GM21529 (cell line): ENCODE measurements at regions not wholly inside any gene's neighbourhood (a gene's known extent, or its start where the extent isn't known, plus 50 kb on each side); places are given as distances from the start of the nearest gene placed in this dataset.
"Not testable (repeated sequence)": the region's sequence is repeated elsewhere in the genome, so short reads cannot be mapped to it uniquely, and the experiment has no call there.

Experiments used
- ATAC-seq: cut with Tn5 transposase; IDR thresholded peaks from one replicate; pipeline ENCODE4 v1.9.1; 2021; ENCODE audit not compliant: unreplicated experiment

- ATAC-seq: no peak
These were observed 302.8 kb downstream of the FOXL1 start for GRCh38 chr16:86881118-86881510.

DNA sequence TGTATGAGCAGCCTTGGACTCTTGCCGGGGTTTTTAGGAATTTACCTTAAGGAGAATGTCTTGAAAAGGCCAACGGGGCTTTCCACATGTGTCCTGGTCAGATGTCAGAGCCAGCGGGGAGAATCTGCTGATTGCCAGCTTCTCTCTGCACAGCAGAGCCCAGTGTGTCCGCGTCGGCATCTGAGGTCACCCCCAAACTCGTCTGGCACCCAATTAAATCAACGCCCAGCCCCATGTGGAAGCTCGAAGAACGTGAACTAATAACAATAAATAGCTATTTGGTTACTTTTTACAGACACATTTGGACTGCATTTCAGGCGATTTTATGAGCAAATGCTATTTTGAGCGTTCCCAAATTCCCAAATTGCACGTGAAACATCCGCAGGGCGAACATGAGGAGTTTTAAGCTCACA is 303.5 kb downstream of the FOXL1 start:
- ATAC-seq: no peak

DNA sequence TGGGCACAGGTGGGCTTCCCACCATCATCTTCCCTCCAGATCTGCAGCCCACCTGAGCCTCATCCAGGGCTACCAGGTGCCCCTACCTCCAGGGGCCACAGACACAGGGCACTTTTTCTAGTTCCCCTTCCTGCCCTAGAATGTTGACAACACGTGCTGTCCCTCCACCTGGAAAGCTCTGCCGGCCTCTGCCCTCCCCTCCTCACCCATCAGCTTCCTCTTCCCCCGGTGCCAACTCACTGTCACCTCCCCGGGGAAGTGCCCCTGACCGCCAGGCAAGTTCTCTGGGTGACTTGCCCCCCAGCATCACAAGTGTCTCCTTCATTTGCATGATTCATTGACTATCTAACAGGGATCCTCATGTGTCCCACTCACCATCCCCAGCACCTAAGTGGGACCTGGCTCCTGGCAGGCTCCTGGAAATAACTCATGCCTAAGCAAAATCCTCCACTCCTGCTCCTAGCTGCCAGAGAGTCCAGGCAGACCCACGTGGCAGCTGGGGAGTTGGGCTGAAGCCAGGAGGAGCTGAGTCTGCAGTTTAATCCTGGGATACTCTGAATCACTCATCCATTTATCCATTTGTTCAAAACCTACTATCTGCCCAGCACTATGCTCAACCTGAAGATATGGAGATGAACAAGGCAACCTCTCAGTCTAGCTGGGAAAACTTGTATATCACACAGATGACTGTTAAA is 304.4 kb downstream of the FOXL1 start:
- ATAC-seq: no peak

DNA sequence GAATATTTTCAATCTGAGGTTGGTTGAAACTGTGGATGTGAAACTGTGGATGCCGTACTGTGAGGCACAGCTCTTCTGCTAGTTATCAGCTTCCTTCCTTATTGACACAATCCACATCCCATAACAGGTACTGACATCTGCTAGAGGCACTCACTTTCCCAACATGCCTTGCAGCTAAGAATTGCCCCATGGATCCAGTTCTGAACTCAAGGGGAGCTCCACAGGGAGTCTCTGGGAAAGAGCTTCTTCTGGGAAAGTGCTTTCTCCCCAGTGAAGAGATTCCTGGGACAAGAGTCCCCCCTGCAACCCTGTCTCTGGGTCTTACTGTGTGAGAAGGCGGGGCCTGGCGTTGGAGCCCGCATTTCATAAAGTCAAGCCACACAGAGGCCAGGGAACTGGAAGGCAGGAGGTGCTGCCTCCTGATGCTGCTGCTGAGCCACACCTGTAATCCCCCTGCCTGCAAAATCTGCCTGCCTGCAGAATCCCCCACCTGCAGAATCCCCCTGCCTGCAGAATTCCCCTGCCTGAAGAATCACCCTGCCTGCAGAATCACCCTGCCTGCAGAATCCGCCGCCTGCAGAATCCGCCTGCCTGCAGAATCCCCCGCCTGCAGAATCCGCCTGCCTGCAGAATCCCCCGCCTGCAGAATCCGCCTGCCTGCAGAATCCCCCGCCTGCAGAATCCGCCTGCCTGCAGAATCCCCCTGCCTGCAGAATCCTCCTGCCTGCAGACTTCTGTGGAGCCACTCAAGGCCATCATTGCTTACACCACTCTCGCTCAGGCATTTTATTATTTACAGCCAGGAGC is 305.4 kb downstream of the FOXL1 start:
- no peak for ATAC-seq

DNA sequence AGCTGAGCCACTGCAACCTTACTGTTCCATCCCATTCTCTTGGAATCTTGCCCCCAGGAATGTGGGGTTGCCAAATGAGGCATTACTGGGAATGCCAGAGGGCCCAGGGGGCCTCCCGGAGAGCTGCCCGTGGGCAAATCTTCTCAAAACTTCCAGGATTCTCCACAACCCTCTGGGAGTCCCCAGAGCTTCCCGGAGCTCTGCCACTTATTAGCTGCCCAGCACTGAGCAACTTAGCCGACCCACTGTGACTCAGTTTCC is 306.0 kb downstream of the FOXL1 start:
- no peak for ATAC-seq

DNA sequence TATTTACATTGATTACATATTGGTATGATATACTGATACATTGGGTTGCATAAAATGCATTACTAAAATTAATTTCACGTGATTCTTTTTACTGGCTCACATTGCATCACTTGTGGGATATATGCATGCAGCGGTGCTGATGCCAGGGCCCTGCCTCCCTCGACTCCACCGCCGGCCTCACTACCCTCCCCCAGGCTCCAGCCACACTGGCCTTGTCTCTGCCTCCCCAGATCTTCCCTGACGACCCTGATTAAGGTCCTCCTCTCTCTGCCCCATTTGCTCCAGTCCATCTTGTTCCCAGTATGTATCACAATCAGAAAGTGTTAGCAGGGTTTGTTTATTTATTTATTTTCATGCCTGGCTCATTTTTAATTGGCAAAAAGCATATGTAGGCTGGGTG is 306.8 kb downstream of the FOXL1 start:
- no peak for ATAC-seq

DNA sequence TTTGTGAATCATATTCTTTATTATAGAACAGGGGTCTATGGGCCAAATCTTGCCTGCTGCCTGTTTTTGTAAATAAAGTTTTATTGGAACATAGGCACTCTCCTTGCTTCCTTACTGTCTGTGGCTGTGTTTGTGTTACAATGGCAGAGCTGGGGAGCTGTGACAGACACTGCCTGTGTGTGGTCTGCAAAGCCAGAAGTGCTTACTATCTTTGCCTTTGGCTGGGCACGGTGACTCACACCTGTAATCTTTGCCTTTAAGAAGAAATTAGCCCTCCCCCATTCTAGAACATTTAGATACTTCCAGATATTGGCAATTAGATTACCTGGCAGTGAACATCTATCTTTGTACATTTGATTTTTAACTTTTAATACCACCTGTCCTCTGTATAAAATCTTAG is 308.3 kb downstream of the FOXL1 start:
- ATAC-seq: no peak

DNA sequence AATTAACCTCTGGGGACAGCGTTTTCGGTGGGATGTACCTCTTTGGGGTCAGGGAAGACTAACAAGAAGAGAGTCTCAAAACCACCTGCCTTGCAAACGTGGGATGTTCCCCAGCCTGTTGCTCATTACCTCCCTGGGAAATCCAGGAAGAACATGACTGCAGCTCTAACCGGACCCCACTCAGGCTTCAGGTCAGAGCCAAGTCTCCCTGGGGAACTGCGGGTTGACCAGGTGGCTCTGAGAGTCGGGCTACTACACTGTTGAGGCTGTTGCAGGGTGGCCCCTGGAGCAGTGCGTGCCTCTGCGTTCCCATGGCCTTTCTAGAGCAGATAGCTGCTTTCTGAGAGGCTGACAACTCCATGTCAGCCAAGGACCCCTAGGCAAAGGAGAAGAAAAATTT is 309.1 kb downstream of the FOXL1 start:
- no peak for ATAC-seq

- ATAC-seq: no peak
These were observed 310.1 kb downstream of the FOXL1 start for GRCh38 chr16:86888231-86889053.

DNA sequence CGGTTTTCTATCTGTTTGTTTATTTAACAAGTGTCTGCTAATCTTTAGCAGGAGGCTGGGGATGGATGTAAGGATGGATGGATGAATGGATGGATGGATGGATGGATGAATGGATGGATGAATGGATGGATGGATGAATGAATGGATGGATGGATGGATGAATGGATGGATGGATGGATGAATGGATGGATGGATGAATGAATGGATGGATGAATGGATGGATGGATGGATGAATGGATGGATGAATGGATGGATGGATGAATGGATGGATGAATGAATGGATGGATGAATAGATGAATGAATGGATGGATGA is 310.7 kb downstream of the FOXL1 start:
- ATAC-seq: not testable (repeated sequence)

DNA sequence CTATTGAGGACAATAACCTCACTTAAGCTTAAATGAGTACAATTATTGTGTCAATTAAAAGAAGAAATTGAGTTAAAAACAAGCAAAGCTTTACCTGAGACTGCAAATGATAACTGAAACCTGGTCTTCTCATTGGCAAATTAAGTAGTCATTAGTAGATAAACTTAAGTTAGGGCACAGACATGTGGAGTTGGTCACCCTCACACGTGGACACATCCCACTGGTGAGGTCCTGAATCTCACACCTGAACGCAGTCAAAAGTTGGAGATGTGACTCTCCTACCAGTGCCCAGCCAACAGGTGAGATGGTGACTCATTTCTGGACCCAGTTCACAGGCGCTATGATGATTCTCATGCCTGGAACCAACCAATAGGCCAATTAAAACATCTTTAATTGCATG is 311.6 kb downstream of the FOXL1 start:
- no peak for ATAC-seq

DNA sequence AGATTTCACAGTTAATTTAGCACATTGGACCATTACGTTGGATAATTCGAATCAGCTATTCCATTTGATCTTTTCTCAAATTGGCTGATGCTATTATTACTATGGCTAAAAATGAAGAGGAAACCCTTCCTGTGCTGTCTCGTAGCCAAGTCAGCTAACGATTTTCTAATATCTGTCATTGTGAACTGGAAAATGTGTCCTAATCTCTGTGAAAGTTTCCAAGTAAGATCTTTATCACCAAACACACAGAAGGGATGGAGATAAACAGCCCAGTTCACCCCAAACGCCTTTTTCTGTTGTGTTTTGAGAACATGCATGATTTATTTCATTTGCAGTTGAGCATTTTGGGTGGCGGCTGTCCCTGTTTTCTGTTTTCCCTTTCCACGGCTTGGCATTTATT is 312.8 kb downstream of the FOXL1 start:
- no peak for ATAC-seq

DNA sequence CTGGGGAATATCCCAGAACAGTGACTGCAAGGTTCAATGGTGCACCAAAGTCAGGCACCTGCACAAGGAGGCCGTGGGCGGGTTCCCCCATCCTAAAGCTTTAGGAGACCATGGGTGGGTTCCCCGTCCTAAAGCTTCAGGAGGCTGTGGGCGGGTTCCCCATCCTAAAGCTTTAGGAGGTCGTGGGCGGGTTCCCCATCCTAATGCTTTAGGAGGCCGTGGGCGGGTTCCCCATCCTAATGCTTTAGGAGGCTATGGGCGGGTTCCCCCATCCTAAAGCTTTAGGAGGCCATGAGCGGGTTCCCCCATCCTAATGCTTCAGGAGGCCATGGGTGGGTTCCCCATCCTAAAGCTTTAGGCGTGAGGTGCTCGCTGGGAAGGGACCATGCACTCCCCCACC is 313.3 kb downstream of the FOXL1 start:
- no peak for ATAC-seq

- no peak for ATAC-seq
These were observed 314.2 kb downstream of the FOXL1 start for GRCh38 chr16:86892509-86892908.

DNA sequence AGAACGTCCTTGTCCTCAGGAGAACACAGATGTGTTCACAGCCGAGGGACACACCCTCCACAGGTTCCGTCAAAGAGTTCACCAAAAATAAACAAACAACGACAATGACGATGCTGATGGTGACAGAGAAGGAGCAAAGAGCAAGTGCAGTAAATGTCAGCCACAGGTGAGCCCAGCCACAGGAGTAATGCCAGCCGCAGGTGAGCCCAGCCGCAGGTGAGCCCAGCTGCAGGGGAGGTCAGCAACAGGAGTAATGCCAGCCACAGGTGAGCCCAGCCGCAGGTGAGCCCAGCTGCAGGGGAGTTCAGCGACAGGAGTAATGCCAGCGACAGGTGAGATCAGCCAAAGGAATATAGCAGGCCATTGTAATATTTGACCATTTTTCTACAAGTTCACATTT is 315.2 kb downstream of the FOXL1 start:
- no peak for ATAC-seq

DNA sequence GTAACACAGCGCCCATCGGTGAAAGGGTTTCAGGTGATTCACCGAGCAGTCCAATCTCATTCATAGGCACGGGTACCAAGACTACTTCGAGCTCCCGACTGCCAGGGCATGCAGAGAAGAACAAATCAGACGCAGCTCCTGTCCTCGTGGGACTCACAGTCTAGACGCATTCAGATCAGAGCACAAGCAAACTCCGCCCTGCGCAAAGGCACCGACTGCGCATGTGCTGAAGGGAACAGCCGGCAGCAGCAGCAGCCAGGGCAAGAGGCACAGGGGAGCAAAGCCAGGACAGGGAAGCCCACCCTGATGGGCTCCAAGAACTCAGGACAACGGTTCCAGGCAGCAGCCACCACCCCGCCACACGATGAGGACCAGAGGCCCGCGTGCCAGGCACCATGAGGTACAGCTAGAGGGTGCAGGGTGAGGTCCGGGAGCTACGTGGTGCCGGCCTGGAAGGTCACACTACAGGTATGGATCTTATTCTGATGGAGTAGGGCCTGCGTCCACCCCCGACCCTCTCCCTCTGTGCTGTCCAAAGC is 315.7 kb downstream of the FOXL1 start:
- ATAC-seq: no peak

- ATAC-seq: no peak
These were observed 316.6 kb downstream of the FOXL1 start for GRCh38 chr16:86894925-86895324.

GRCh38 chr16:86895606-86896005 is 317.3 kb downstream of the FOXL1 start:
- ATAC-seq: no peak

DNA sequence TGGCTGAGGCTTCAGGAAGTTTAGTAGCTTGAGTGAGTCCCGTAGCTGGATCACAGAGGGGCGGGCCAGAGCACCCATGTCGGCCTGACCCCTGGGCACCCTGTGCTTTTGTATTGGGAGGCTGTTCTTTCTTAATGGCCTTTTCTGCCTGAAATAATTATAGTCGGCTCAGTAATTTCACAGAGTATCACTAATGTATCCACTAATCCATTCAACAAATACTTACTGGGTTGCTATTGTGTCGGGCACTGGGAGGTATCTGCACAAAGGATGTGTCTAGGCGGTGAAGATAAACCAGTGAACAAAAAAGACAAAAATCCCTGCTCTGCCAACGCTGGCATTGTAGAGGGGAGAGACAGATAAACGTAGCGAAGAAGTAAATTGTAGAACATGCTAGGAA is 318.6 kb downstream of the FOXL1 start:
- no peak for ATAC-seq

DNA sequence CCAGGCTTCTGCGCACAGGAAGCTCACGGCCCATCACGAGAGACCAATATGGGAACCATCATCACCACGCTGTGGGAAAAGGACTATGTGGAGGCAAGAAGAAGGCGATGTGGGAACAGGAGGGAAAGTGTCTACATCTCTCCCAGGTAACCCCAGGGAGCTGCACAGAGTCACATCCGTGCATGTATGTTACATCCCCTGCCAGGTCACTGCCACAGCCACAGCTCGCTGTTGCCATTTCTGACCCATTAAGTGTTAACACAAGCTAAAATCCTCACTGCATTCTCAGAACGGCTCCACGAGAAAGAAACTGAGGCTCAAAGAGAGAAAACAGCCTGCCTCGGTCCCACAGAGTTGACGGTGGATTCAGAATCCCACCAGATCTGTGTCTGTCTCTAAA is 319.1 kb downstream of the FOXL1 start:
- no peak for ATAC-seq

DNA sequence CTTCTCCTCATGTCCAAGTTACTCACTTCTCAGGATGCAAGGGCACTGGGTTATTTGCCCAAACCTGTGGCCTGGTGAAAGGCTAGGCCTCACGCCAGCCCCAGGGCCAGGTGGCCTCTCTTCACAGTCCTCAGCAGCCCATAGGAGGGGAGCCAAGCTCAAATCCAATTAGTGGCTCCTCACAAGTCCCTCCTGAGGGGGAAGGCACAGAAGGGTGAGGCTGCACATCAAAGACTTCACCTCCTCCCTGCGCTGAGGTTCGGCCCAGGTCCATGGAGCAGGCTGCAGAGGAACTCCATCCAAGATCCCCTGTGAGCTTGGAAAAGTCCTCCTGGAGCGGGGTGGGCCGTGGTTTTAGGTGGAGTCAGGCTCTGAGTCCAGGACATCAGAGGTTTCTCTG is 320.0 kb downstream of the FOXL1 start:
- ATAC-seq: no peak

GRCh38 chr16:86899151-86899550 is 320.8 kb downstream of the FOXL1 start:
- ATAC-seq: no peak
